ENCODE measurements at regions not wholly inside any gene's neighbourhood (a gene's known extent, or its start where the extent isn't known, plus 50 kb on each side); places are given as distances from the start of the nearest gene placed in this dataset.

GRCh38 chr7:84668116-84668515, 473.5 kb upstream of the SEMA3A start:
- H3K9me3 ChIP-seq (ENCODE audit: control insufficient read depth, low read length): no peaks in the 10 kb centered on the region
- H3K27ac ChIP-seq (ENCODE audit: insufficient read depth, low read depth, low read length, poor library complexity, severe bottlenecking): no peak overlapping the region
- H3K36me3 ChIP-seq (ENCODE audit: control insufficient read depth, insufficient read depth, low read length): no peaks in the 10 kb centered on the region
- no peaks in the 10 kb centered on the region for H3K4me1 ChIP-seq (ENCODE audit: control insufficient read depth, insufficient read depth, low read length)
- H3K4me3 ChIP-seq (ENCODE audit: insufficient read depth, low read depth, low read length): no peak overlapping the region
- WGBS, 2 experiments: 100% methylated on average over 1 of the region's 1 CpG; no CpG with 5 or more reads in 1 of the 2 experiments
- H3K27me3 ChIP-seq (ENCODE audit: control insufficient read depth, insufficient read depth, low read length, poor library complexity, severe bottlenecking): no peaks in the 10 kb centered on the region

- Histone ChIP-seq H3K27me3 (ENCODE audit: control insufficient read depth, insufficient read depth, low read length, poor library complexity, severe bottlenecking) (no peaks in the 10 kb centered on the region), H3K36me3 (ENCODE audit: control insufficient read depth, insufficient read depth, low read length) (no peaks in the 10 kb centered on the region), H3K4me3 (ENCODE audit: insufficient read depth, low read depth, low read length) (no peak overlapping the region), H3K4me1 (ENCODE audit: control insufficient read depth, insufficient read depth, low read length) (no peaks in the 10 kb centered on the region), H3K27ac (ENCODE audit: insufficient read depth, low read depth, low read length, poor library complexity, severe bottlenecking) (no peak overlapping the region), H3K9me3 (ENCODE audit: control insufficient read depth, low read length) (no peaks in the 10 kb centered on the region)
- WGBS, 2 experiments: 97 to 100% methylated on average over 1 of the region's 2 CpGs
These were observed 472.1 kb upstream of the SEMA3A start for GRCh38 chr7:84666651-84667050.

GRCh38 chr7:84665339-84665738, 470.8 kb upstream of the SEMA3A start:
- no peaks in the 10 kb centered on the region for H3K27me3 ChIP-seq (ENCODE audit: control insufficient read depth, insufficient read depth, low read length, poor library complexity, severe bottlenecking)
- no peak overlapping the region for H3K4me3 ChIP-seq (ENCODE audit: insufficient read depth, low read depth, low read length)
- H3K36me3 ChIP-seq (ENCODE audit: control insufficient read depth, insufficient read depth, low read length): no peaks in the 10 kb centered on the region
- no peak overlapping the region for H3K27ac ChIP-seq (ENCODE audit: insufficient read depth, low read depth, low read length, poor library complexity, severe bottlenecking)
- WGBS, 2 experiments: 96 to 100% methylated on average over 1 to 2 of the region's 2 CpGs
- no peaks in the 10 kb centered on the region for H3K4me1 ChIP-seq (ENCODE audit: control insufficient read depth, insufficient read depth, low read length)
- no peaks in the 10 kb centered on the region for H3K9me3 ChIP-seq (ENCODE audit: control insufficient read depth, low read length)

GRCh38 chr7:84664626-84665025, 470.0 kb upstream of the SEMA3A start:
- no peaks in the 10 kb centered on the region for H3K36me3 ChIP-seq (ENCODE audit: control insufficient read depth, insufficient read depth, low read length)
- H3K9me3 ChIP-seq (ENCODE audit: control insufficient read depth, low read length): no peaks in the 10 kb centered on the region
- H3K4me1 ChIP-seq (ENCODE audit: control insufficient read depth, insufficient read depth, low read length): no peaks in the 10 kb centered on the region
- WGBS, 2 experiments: no CpG with 5 or more reads among the region's 1 CpG
- H3K4me3 ChIP-seq (ENCODE audit: insufficient read depth, low read depth, low read length): no peak overlapping the region
- H3K27me3 ChIP-seq (ENCODE audit: control insufficient read depth, insufficient read depth, low read length, poor library complexity, severe bottlenecking): no peaks in the 10 kb centered on the region
- no peak overlapping the region for H3K27ac ChIP-seq (ENCODE audit: insufficient read depth, low read depth, low read length, poor library complexity, severe bottlenecking)

GRCh38 chr7:84663224-84663623, 468.6 kb upstream of the SEMA3A start:
- no peaks in the 10 kb centered on the region for H3K27me3 ChIP-seq (ENCODE audit: control insufficient read depth, insufficient read depth, low read length, poor library complexity, severe bottlenecking)
- no peak overlapping the region for H3K4me3 ChIP-seq (ENCODE audit: insufficient read depth, low read depth, low read length)
- 100% methylated on average over 1 of the region's 1 CpG for WGBS, 2 experiments
- H3K4me1 ChIP-seq (ENCODE audit: control insufficient read depth, insufficient read depth, low read length): no peaks in the 10 kb centered on the region
- no peaks in the 10 kb centered on the region for H3K36me3 ChIP-seq (ENCODE audit: control insufficient read depth, insufficient read depth, low read length)
- H3K27ac ChIP-seq (ENCODE audit: insufficient read depth, low read depth, low read length, poor library complexity, severe bottlenecking): no peak overlapping the region
- H3K9me3 ChIP-seq (ENCODE audit: control insufficient read depth, low read length): no peaks in the 10 kb centered on the region

- H3K4me1 ChIP-seq (ENCODE audit: control insufficient read depth, insufficient read depth, low read length): no peaks in the 10 kb centered on the region
- no peak overlapping the region for H3K4me3 ChIP-seq (ENCODE audit: insufficient read depth, low read depth, low read length)
- no peaks in the 10 kb centered on the region for H3K36me3 ChIP-seq (ENCODE audit: control insufficient read depth, insufficient read depth, low read length)
- no peak overlapping the region for H3K27ac ChIP-seq (ENCODE audit: insufficient read depth, low read depth, low read length, poor library complexity, severe bottlenecking)
- WGBS, 2 experiments: 86 to 100% methylated on average over 1 of the region's 1 CpG
- no peaks in the 10 kb centered on the region for H3K27me3 ChIP-seq (ENCODE audit: control insufficient read depth, insufficient read depth, low read length, poor library complexity, severe bottlenecking)
- no peaks in the 10 kb centered on the region for H3K9me3 ChIP-seq (ENCODE audit: control insufficient read depth, low read length)
These were observed 463.7 kb upstream of the SEMA3A start for GRCh38 chr7:84658286-84658685.

GRCh38 chr7:84654273-84654672, 459.7 kb upstream of the SEMA3A start:
- no peaks in the 10 kb centered on the region for H3K27me3 ChIP-seq (ENCODE audit: control insufficient read depth, insufficient read depth, low read length, poor library complexity, severe bottlenecking)
- H3K4me1 ChIP-seq (ENCODE audit: control insufficient read depth, insufficient read depth, low read length): no peaks in the 10 kb centered on the region
- no peaks in the 10 kb centered on the region for H3K36me3 ChIP-seq (ENCODE audit: control insufficient read depth, insufficient read depth, low read length)
- no peak overlapping the region for H3K27ac ChIP-seq (ENCODE audit: insufficient read depth, low read depth, low read length, poor library complexity, severe bottlenecking)
- H3K4me3 ChIP-seq (ENCODE audit: insufficient read depth, low read depth, low read length): no peak overlapping the region
- WGBS, 2 experiments: 86 to 100% methylated on average over 1 of the region's 1 CpG
- no peaks in the 10 kb centered on the region for H3K9me3 ChIP-seq (ENCODE audit: control insufficient read depth, low read length)

GRCh38 chr7:84651876-84652275, 457.3 kb upstream of the SEMA3A start:
- no peak overlapping the region for H3K27ac ChIP-seq (ENCODE audit: insufficient read depth, low read depth, low read length, poor library complexity, severe bottlenecking)
- no peaks in the 10 kb centered on the region for H3K27me3 ChIP-seq (ENCODE audit: control insufficient read depth, insufficient read depth, low read length, poor library complexity, severe bottlenecking)
- H3K4me3 ChIP-seq (ENCODE audit: insufficient read depth, low read depth, low read length): no peak overlapping the region
- no peaks in the 10 kb centered on the region for H3K4me1 ChIP-seq (ENCODE audit: control insufficient read depth, insufficient read depth, low read length)
- WGBS, 2 experiments: 91 to 93% methylated on average over 3 of the region's 3 CpGs
- H3K9me3 ChIP-seq (ENCODE audit: control insufficient read depth, low read length): no peaks in the 10 kb centered on the region
- H3K36me3 ChIP-seq (ENCODE audit: control insufficient read depth, insufficient read depth, low read length): no peaks in the 10 kb centered on the region

- H3K4me1 ChIP-seq (ENCODE audit: control insufficient read depth, insufficient read depth, low read length): no peaks in the 10 kb centered on the region
- no peaks in the 10 kb centered on the region for H3K36me3 ChIP-seq (ENCODE audit: control insufficient read depth, insufficient read depth, low read length)
- no peak overlapping the region for H3K27ac ChIP-seq (ENCODE audit: insufficient read depth, low read depth, low read length, poor library complexity, severe bottlenecking)
- WGBS, 2 experiments: 84 to 95% methylated on average over 2 of the region's 2 CpGs
- H3K4me3 ChIP-seq (ENCODE audit: insufficient read depth, low read depth, low read length): no peak overlapping the region
- H3K27me3 ChIP-seq (ENCODE audit: control insufficient read depth, insufficient read depth, low read length, poor library complexity, severe bottlenecking): no peaks in the 10 kb centered on the region
- no peaks in the 10 kb centered on the region for H3K9me3 ChIP-seq (ENCODE audit: control insufficient read depth, low read length)
These were observed 453.5 kb upstream of the SEMA3A start for GRCh38 chr7:84647797-84648757.

- H3K27me3 ChIP-seq (ENCODE audit: control insufficient read depth, insufficient read depth, low read length, poor library complexity, severe bottlenecking): no peaks in the 10 kb centered on the region
- 94 to 100% methylated on average over 3 of the region's 3 CpGs for whole genome bisulfite sequencing, 2 experiments
- peaks cover 5% of the 10 kb centered on the region for H3K4me1 ChIP-seq (ENCODE audit: control insufficient read depth, insufficient read depth, low read length)
- H3K9me3 ChIP-seq (ENCODE audit: control insufficient read depth, low read length): no peaks in the 10 kb centered on the region
- no peak overlapping the region for H3K4me3 ChIP-seq (ENCODE audit: insufficient read depth, low read depth, low read length)
- no peak overlapping the region for H3K27ac ChIP-seq (ENCODE audit: insufficient read depth, low read depth, low read length, poor library complexity, severe bottlenecking)
- H3K36me3 ChIP-seq (ENCODE audit: control insufficient read depth, insufficient read depth, low read length): no peaks in the 10 kb centered on the region
These were observed 448.0 kb upstream of the SEMA3A start for GRCh38 chr7:84642611-84643010.
